ENCODE measurements at regions not wholly inside any gene's neighbourhood (a gene's known extent, or its start where the extent isn't known, plus 50 kb on each side); places are given as distances from the start of the nearest gene placed in this dataset.
A peak's percentile ranks its signal among the peaks of the same experiment; 100 is the strongest.

DNA sequence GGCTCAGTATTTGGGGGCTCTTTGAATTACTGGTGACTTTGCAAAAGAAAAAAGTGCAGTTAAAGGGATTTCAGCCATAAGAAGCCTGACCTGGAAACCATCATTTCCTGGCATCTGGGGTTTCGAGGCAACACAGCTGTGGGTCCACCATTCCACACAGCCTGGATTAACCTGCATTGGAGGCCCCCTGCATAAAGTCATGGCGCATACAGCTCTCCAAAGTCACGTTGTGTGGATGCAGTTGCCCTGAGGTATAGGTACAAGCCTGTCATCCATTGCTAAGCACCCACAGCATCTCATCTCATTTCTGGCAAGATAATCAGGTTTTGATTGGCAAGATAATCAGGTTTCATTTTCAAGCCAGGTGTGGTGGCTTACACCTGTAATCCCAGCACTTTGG lies 54.5 kb upstream of the TAGAP start:
- no peak overlapping the region for H2AK5ac ChIP-seq (ENCODE audit: insufficient read length, low read length)
- no peak overlapping the region for H3K4ac ChIP-seq (ENCODE audit: low read depth, low read length)
- no peaks in the 10 kb centered on the region for H3K27me3 ChIP-seq (ENCODE audit: insufficient read depth, low read length)
- Mint-ChIP-seq H3K36me3 (ENCODE audit: insufficient read depth in 1 of 3, low read depth in 3 of 3) (no peaks in the 10 kb centered on the region), H3K4me1 (peaks cover 5 to 9% of the 10 kb centered on the region in 2 experiments), H3K27ac (no peak overlapping the region), H3K4me3 (no peak overlapping the region), H3K27me3 (ENCODE audit: low read depth) (no peaks in the 10 kb centered on the region), H3K9me3 (no peaks in the 10 kb centered on the region)
- no peak for DNase-seq
- H3T11ph ChIP-seq (ENCODE audit: low read length), result no peak overlapping the region
- TF ChIP-seq, protein P1, sequence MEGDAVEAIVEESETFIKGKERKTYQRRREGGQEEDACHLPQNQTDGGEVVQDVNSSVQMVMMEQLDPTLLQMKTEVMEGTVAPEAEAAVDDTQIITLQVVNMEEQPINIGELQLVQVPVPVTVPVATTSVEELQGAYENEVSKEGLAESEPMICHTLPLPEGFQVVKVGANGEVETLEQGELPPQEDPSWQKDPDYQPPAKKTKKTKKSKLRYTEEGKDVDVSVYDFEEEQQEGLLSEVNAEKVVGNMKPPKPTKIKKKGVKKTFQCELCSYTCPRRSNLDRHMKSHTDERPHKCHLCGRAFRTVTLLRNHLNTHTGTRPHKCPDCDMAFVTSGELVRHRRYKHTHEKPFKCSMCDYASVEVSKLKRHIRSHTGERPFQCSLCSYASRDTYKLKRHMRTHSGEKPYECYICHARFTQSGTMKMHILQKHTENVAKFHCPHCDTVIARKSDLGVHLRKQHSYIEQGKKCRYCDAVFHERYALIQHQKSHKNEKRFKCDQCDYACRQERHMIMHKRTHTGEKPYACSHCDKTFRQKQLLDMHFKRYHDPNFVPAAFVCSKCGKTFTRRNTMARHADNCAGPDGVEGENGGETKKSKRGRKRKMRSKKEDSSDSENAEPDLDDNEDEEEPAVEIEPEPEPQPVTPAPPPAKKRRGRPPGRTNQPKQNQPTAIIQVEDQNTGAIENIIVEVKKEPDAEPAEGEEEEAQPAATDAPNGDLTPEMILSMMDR (conservative IDR thresholded peaks at IDR 0.05), result no peak
- no peak overlapping the region for H4K91ac ChIP-seq (ENCODE audit: insufficient read length, low read depth, low read length)
- H3K4me2 ChIP-seq (ENCODE audit: insufficient read depth, insufficient read length, low read length), result no peak overlapping the region
- H3K9ac ChIP-seq (ENCODE audit: extremely low read depth, insufficient read length, low read length), result no peak overlapping the region
- no peak overlapping the region for H3K14ac ChIP-seq (ENCODE audit: insufficient read depth, low read length)
- no peak overlapping the region for H2BK5ac ChIP-seq (ENCODE audit: insufficient read length, low read length)
- no peak overlapping the region for H3K27ac ChIP-seq (ENCODE audit: insufficient read length, low read depth, low read length)
- H4K5ac ChIP-seq (ENCODE audit: insufficient read length, low read depth, low read length), result no peak overlapping the region
- H4K20me1 ChIP-seq (ENCODE audit: control insufficient read depth, insufficient read depth, insufficient read length), result no peaks in the 10 kb centered on the region
- no peak overlapping the region for H2BK20ac ChIP-seq (ENCODE audit: low read depth, low read length, poor library complexity, severe bottlenecking)
- no peak overlapping the region for H2BK12ac ChIP-seq (ENCODE audit: insufficient read length, low read depth, low read length)
- no peak overlapping the region for H3K56ac ChIP-seq (ENCODE audit: insufficient read length, low read depth, low read length)
- no peaks in the 10 kb centered on the region for H3K4me1 ChIP-seq (ENCODE audit: insufficient read depth, low read length)
- H3K79me1 ChIP-seq (ENCODE audit: insufficient read depth, low read depth, low read length, poor library complexity, severe bottlenecking), result no peaks in the 10 kb centered on the region
- no CpG with 5 or more reads among the region's 3 CpGs for WGBS (ENCODE audit: extremely low coverage, insufficient read length, low lambda C conversion rate)
- H3K23ac ChIP-seq (ENCODE audit: insufficient read length, low read depth, low read length), result no peak overlapping the region
- no peak overlapping the region for H2BK15ac ChIP-seq (ENCODE audit: low read depth, low read length)
- no peaks in the 10 kb centered on the region for H3K79me2 ChIP-seq (ENCODE audit: insufficient read depth, low read length)
- no peaks in the 10 kb centered on the region for H3K9me3 ChIP-seq (ENCODE audit: control insufficient read depth, low read depth, low read length)
- H2BK120ac ChIP-seq (ENCODE audit: low read depth, low read length, poor library complexity, severe bottlenecking), result no peak overlapping the region
- no peaks in the 10 kb centered on the region for H3K23me2 ChIP-seq (ENCODE audit: insufficient read length, low read depth, low read length, poor library complexity, severe bottlenecking)
- H3K18ac ChIP-seq (ENCODE audit: insufficient read length, low read depth, low read length), result no peak overlapping the region
- H2AFZ ChIP-seq (ENCODE audit: low read length), result no peak overlapping the region
- H4K8ac ChIP-seq (replicated peaks; ENCODE audit: insufficient read length, low read depth, low read length), result peak overlapping the region; percentile 63

All from H9 (cell line).